T-helper 1 cell treated with Interleukin-12 subunit alpha and Interleukin-12 subunit beta and Interleukin-4 antibody, amounts not matched to agents 30 μg/mL and 1 μg/mL, for 36 hours (primary cell): ENCODE measurements at regions not wholly inside any gene's neighbourhood (a gene's known extent, or its start where the extent isn't known, plus 50 kb on each side); places are given as distances from the start of the nearest gene placed in this dataset.

Source experiments
- H3K27ac Mint-ChIP-seq: one replicate; pipeline ENCODE4 v1.8.0; 2021; ENCODE audit warnings: mild to moderate bottlenecking, mixed read lengths
- H3K27me3 Mint-ChIP-seq: one replicate; pipeline ENCODE4 v1.8.0; 2021; ENCODE audit warnings: low read depth, mixed read lengths
- H3K36me3 Mint-ChIP-seq: one replicate; pipeline ENCODE4 v1.8.0; 2021; ENCODE audit warnings: low read depth, mixed read lengths
- H3K4me1 Mint-ChIP-seq: one replicate; pipeline ENCODE4 v1.8.0; 2021; ENCODE audit warnings: low read depth, mixed read lengths
- H3K4me3 Mint-ChIP-seq: one replicate; pipeline ENCODE4 v1.8.0; 2021; ENCODE audit warnings: mild to moderate bottlenecking, moderate library complexity, mixed read lengths
- H3K9me3 Mint-ChIP-seq: one replicate; pipeline ENCODE4 v1.8.0; 2021; ENCODE audit warnings: mixed read lengths

GRCh38 chr2:177106212-177106611 lies 106.4 kb upstream of the HNRNPA3 start:
- Mint-ChIP-seq H3K4me1 (no peaks in the 10 kb centered on the region), H3K4me3 (no peak overlapping the region), H3K36me3 (no peaks in the 10 kb centered on the region), H3K27me3 (peaks cover 9% of the 10 kb centered on the region), H3K9me3 (no peaks in the 10 kb centered on the region), H3K27ac (no peak overlapping the region)

DNA sequence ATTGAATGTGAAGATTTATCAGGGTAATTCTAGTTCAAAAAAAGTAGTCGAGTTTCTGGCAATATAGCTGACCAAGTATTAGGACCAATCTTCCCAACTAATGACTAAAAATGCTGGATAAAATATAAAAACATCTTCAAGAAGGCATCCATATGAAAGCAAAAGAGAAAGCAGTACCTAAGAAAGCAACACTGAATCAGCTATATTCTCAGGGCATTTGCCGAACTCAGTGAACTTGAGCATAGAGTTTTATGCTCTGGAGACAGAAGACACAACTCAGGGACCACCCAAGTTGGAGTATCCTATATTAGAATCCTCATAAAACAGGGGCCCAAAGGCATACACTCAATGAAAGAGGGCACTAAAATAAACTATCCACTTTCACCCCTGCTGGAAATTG lies 103.7 kb upstream of the HNRNPA3 start:
- Mint-ChIP-seq H3K4me3 (no peak overlapping the region), H3K27ac (no peak overlapping the region), H3K4me1 (no peaks in the 10 kb centered on the region), H3K27me3 (peaks cover 15% of the 10 kb centered on the region), H3K9me3 (no peaks in the 10 kb centered on the region), H3K36me3 (no peaks in the 10 kb centered on the region)

DNA sequence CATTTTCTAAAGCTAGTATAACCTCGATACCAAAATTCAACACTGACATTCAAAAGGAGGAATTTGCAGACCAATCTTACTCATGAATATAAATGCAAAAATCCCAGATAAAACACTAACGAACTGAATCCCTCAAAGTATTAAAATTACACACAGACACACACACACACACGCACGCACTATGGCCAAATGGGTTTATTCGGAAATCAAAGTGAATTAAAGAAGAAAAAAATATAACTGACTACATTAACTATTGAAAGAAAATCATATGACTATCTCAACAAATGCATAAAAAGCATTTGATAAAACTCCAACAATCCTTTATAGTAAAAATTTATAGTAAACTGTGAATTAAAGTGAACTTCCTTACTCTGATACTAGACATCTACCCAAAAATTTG lies 97.9 kb upstream of the HNRNPA3 start:
- Mint-ChIP-seq H3K4me1 (no peaks in the 10 kb centered on the region), H3K27ac (no peak overlapping the region)

GRCh38 chr2:177117755-177118154 lies 94.8 kb upstream of the HNRNPA3 start:
- Mint-ChIP-seq H3K4me1 (no peaks in the 10 kb centered on the region), H3K27ac (no peak overlapping the region), H3K27me3 (peaks cover 36% of the 10 kb centered on the region), H3K9me3 (no peaks in the 10 kb centered on the region), H3K36me3 (no peaks in the 10 kb centered on the region), H3K4me3 (no peak overlapping the region)

More for the DNA sequence above, 97.9 kb upstream of the HNRNPA3 start:
- H3K27me3 Mint-ChIP-seq: peaks cover 32% of the 10 kb centered on the region
- H3K36me3 Mint-ChIP-seq: no peaks in the 10 kb centered on the region
- H3K9me3 Mint-ChIP-seq: no peaks in the 10 kb centered on the region
- no peak overlapping the region for H3K4me3 Mint-ChIP-seq

- H3K4me3 Mint-ChIP-seq: no peak overlapping the region
- H3K9me3 Mint-ChIP-seq: no peaks in the 10 kb centered on the region
- H3K27me3 Mint-ChIP-seq: peaks cover 40% of the 10 kb centered on the region
- no peak overlapping the region for H3K27ac Mint-ChIP-seq
- H3K4me1 Mint-ChIP-seq: no peaks in the 10 kb centered on the region
- no peaks in the 10 kb centered on the region for H3K36me3 Mint-ChIP-seq
These were observed 94.0 kb upstream of the HNRNPA3 start for GRCh38 chr2:177118636-177119035.

GRCh38 chr2:177119099-177119498 lies 93.5 kb upstream of the HNRNPA3 start:
- H3K4me1 Mint-ChIP-seq: no peaks in the 10 kb centered on the region
- H3K9me3 Mint-ChIP-seq: no peaks in the 10 kb centered on the region
- H3K4me3 Mint-ChIP-seq: no peak overlapping the region
- no peaks in the 10 kb centered on the region for H3K36me3 Mint-ChIP-seq
- H3K27me3 Mint-ChIP-seq: peaks cover 40% of the 10 kb centered on the region
- H3K27ac Mint-ChIP-seq: no peak overlapping the region

DNA sequence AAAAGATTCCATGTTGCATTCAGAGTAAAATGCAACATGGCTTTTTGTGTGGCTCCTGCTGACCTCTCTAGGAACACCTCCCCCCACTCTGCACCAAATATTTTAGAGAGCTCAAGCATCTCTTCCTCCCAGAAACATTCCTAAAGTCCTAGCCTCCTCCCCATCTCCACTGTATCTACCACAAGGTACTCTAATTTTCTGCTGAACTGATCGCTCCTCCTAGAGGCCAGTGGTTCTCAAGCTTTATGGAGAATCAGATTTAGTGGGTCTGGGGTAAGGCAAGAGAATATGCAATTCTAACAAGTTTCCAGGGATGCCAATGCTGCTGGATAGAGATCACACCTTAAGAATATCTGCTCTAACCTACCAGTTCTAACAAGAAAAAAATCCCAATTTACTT lies 89.5 kb upstream of the HNRNPA3 start:
- Mint-ChIP-seq H3K4me1 (no peaks in the 10 kb centered on the region), H3K27ac (no peak overlapping the region), H3K36me3 (no peaks in the 10 kb centered on the region), H3K9me3 (no peaks in the 10 kb centered on the region), H3K4me3 (no peak overlapping the region), H3K27me3 (peaks cover 23% of the 10 kb centered on the region)

GRCh38 chr2:177124371-177124770 lies 88.2 kb upstream of the HNRNPA3 start:
- peaks cover 18% of the 10 kb centered on the region for H3K27me3 Mint-ChIP-seq
- H3K36me3 Mint-ChIP-seq: no peaks in the 10 kb centered on the region
- H3K4me3 Mint-ChIP-seq: no peak overlapping the region
- no peak overlapping the region for H3K27ac Mint-ChIP-seq
- H3K4me1 Mint-ChIP-seq: no peaks in the 10 kb centered on the region
- no peaks in the 10 kb centered on the region for H3K9me3 Mint-ChIP-seq

GRCh38 chr2:177127821-177128220 lies 84.8 kb upstream of the HNRNPA3 start:
- Mint-ChIP-seq H3K27ac (no peak overlapping the region), H3K36me3 (no peaks in the 10 kb centered on the region), H3K4me1 (peaks cover 7% of the 10 kb centered on the region), H3K27me3 (peaks cover 10% of the 10 kb centered on the region), H3K4me3 (no peak overlapping the region), H3K9me3 (no peaks in the 10 kb centered on the region)

DNA sequence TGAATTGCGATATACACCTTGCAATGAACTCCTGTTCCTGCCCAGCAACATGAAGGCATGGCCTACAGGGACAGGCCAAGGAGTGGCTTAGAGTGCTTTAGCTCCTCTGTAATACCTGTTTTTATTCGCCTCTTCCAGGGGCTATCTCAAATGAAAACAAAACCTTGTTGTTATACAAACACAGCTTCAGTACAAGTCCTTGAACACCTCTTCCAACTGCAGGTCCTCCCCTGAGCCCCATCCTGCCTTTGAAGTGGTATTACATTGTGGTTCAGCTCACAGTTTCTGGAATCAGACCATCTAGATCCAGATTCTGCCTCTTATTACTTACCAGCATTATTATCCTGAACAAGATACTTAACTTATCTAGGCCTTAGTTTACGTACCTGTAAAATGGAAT lies 83.0 kb upstream of the HNRNPA3 start:
- Mint-ChIP-seq H3K4me1 (peaks cover 7% of the 10 kb centered on the region), H3K9me3 (no peaks in the 10 kb centered on the region), H3K36me3 (no peaks in the 10 kb centered on the region), H3K4me3 (no peak overlapping the region), H3K27ac (no peak overlapping the region), H3K27me3 (peaks cover 12% of the 10 kb centered on the region)

GRCh38 chr2:177131858-177132257 lies 80.7 kb upstream of the HNRNPA3 start:
- no peak overlapping the region for H3K27ac Mint-ChIP-seq
- no peaks in the 10 kb centered on the region for H3K36me3 Mint-ChIP-seq

DNA sequence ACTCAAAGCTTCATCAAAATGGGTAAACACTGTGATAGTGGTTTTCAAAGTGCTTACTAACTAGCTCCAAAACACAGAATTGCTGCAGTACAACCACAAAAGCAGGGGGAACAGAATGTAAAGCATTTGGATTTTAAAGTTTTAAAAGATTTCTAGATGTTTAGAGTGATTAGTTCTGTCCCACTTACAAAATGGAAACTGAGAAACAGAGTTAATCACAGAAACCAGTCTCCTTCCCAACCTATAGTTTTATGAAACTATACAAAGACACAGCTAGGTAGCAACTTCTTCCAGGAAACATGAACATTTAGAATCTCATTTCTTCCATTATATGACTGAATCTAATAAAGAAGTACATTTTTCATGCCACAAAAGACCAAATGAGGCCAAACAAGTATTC lies 73.8 kb upstream of the HNRNPA3 start:
- Mint-ChIP-seq H3K36me3 (no peaks in the 10 kb centered on the region), H3K4me1 (no peaks in the 10 kb centered on the region), H3K9me3 (no peaks in the 10 kb centered on the region), H3K4me3 (no peak overlapping the region), H3K27ac (no peak overlapping the region), H3K27me3 (peaks cover 32% of the 10 kb centered on the region)

More at GRCh38 chr2:177131858-177132257, 80.7 kb upstream of the HNRNPA3 start:
- Mint-ChIP-seq H3K9me3 (no peaks in the 10 kb centered on the region), H3K27me3 (peaks cover 12% of the 10 kb centered on the region), H3K4me3 (no peak overlapping the region), H3K4me1 (peaks cover 7% of the 10 kb centered on the region)

- no peaks in the 10 kb centered on the region for H3K36me3 Mint-ChIP-seq
- H3K27ac Mint-ChIP-seq: no peak overlapping the region
- no peaks in the 10 kb centered on the region for H3K9me3 Mint-ChIP-seq
- H3K4me1 Mint-ChIP-seq: no peaks in the 10 kb centered on the region
- no peak overlapping the region for H3K4me3 Mint-ChIP-seq
- H3K27me3 Mint-ChIP-seq: peaks cover 54% of the 10 kb centered on the region
These were observed 70.7 kb upstream of the HNRNPA3 start for GRCh38 chr2:177141866-177142265.

DNA sequence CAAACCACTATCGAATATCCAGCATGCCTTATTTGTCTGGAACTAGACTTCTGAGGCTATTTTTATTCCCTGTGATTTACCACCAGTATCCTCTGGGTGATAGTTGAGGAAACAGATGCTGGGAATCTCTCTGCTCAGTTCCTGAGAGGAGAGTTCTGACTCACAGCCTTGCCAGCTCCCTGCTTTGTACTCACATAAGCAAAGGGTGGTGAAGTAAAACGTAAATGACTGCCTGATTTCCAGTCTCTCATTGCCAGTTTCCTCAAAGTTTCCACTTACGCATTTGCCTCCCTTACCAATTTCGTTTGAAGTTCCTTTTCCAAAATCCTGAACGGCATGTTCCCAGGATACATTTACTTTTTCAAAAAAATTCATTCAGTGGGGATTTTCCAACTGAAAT lies 69.2 kb upstream of the HNRNPA3 start:
- H3K27ac Mint-ChIP-seq: no peak overlapping the region
- H3K9me3 Mint-ChIP-seq: no peaks in the 10 kb centered on the region
- peaks cover 63% of the 10 kb centered on the region for H3K27me3 Mint-ChIP-seq
- no peak overlapping the region for H3K4me3 Mint-ChIP-seq
- no peaks in the 10 kb centered on the region for H3K36me3 Mint-ChIP-seq
- peaks cover 8% of the 10 kb centered on the region for H3K4me1 Mint-ChIP-seq

DNA sequence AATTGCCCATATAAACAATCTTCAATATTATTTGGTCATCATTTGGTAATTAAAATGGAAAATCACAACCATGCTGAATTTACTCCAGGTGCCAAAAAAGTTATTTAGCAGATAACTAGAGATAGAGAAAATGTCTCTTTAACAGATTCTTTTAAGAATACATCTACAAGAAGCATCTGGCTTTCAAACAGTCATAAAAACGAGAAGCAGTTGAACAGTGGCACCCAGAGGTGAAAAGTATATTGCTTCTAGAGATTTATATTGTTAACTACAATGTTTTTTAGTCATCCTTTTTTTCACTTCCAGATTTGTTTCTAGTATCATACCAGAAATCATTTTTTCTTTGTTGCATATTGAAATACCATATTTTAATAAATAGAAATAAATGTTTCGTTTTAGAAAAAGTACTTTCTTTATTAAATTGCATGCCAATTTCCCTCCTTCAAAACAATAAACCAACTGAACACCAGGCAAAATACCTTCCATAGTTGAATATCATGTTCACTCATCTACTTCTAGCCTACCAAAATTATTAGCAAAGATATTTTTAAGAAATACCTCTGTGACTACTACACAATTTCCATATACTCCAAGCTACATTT lies 65.4 kb upstream of the HNRNPA3 start:
- Mint-ChIP-seq H3K9me3 (no peaks in the 10 kb centered on the region), H3K36me3 (peaks cover 3% of the 10 kb centered on the region), H3K27me3 (peaks cover 75% of the 10 kb centered on the region), H3K4me3 (peak overlapping the region; percentile 20), H3K4me1 (peaks cover 15% of the 10 kb centered on the region), H3K27ac (no peak overlapping the region)
